ENCODE measurements at regions not wholly inside any gene's neighbourhood (a gene's known extent, or its start where the extent isn't known, plus 50 kb on each side); places are given as distances from the start of the nearest gene placed in this dataset.

GRCh38 chr3:34179716-34180115 lies 381.3 kb downstream of the PDCD6IP start:
- no peak for TF ChIP-seq CTCF (IDR thresholded peaks at IDR 0.05; ENCODE audit: insufficient read depth, missing control alignments)
- no peak for FAIRE-seq
- no peak for DNase-seq (ENCODE audit: insufficient read length, low spot score)

DNA sequence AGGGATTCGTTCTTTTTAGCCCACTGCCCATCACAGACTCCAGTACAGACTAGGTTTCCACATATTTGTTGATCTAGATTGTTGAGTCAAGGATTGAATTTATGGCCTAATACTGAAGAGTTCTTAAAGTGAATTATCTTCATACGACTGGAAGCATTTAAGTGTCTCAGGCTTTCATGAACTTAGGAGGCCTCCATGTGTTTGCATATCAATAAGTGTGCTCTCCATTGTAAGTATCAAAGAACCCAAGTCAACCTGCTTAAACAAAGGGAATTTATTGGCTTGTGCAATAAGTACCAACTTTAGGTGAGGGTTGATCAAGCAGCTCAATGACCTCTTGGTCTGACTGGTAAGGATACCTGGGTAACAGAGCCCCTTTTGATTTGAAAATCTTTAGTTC lies 382.1 kb downstream of the PDCD6IP start:
- TF ChIP-seq CTCF (IDR thresholded peaks at IDR 0.05; ENCODE audit: insufficient read depth, missing control alignments): no peak
- FAIRE-seq: no peak
- DNase-seq (ENCODE audit: insufficient read length, low spot score): no peak

DNA sequence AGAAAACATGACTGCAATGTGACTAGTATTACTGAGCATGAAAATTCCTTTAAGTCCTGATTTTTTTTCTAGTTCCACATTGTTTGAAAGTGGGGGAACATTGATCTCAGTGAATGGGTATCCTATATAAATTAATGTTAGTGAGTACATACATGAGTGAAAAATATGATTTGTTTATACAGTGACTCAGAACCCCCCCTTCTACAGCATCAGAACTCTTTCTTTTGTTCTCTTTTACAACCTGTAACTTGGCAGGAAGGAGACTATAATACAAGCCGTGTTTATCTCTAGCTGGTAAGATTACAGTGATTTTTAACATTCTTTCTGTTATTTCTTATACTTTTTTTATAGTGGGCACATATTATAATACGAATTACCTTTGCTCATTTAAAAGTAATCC lies 384.7 kb downstream of the PDCD6IP start:
- no peak for FAIRE-seq
- no peak for DNase-seq (ENCODE audit: insufficient read length, low spot score)
- TF ChIP-seq CTCF (IDR thresholded peaks at IDR 0.05; ENCODE audit: insufficient read depth, missing control alignments): no peak

- no peak for TF ChIP-seq CTCF (IDR thresholded peaks at IDR 0.05; ENCODE audit: insufficient read depth, missing control alignments)
- no peak for FAIRE-seq
- DNase-seq (ENCODE audit: insufficient read length, low spot score): no peak
Measured at GRCh38 chr3:34183611-34184340, 385.3 kb downstream of the PDCD6IP start.

DNA sequence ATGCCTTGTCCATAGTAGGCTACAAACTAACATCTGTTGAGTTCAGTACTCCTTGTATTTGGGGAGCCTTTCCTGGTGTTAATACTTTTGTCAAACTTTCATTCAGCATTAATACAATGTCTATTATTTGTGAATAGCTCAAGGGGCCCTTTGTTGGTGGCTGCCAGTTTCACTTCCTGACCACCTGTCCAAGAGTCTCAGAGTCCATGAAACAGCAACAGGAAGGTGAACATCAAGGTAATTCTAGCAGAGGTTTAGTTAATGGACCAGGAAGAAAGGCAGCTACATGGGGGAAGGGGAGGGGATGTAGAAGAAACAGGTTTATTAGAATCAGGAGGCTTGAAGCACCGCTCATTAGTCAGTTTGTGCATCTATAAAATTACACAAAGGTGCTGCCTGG lies 386.9 kb downstream of the PDCD6IP start:
- DNase-seq (ENCODE audit: insufficient read length, low spot score): no peak
- no peak for FAIRE-seq
- TF ChIP-seq CTCF (IDR thresholded peaks at IDR 0.05; ENCODE audit: insufficient read depth, missing control alignments): no peak

DNA sequence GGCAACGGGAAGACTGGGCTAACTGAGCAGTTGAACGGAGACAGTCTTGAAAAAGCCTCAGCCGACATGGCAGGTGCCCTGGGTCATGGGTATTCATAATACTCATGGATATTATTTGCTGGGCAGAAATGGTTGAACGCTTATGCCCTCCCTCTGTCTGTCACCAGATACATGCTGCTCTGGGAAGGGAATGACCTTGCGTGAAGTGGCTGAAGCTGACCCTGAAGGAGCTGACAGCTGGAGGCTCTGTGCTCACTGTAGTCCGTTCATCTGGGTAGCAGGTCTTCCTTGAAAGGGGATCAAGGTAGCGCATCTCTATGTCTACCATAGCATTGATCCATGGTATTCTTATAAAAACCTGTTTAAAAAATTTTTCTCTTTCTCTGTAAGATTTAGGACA lies 390.7 kb downstream of the PDCD6IP start:
- no peak for DNase-seq (ENCODE audit: insufficient read length, low spot score)
- FAIRE-seq: no peak
- no peak for TF ChIP-seq CTCF (IDR thresholded peaks at IDR 0.05; ENCODE audit: insufficient read depth, missing control alignments)

- FAIRE-seq (no peak), DNase-seq (ENCODE audit: insufficient read length, low spot score) (no peak)
- no peak for TF ChIP-seq CTCF (IDR thresholded peaks at IDR 0.05; ENCODE audit: insufficient read depth, missing control alignments)
Measured at GRCh38 chr3:34196914-34197313, 398.5 kb downstream of the PDCD6IP start.

Data from D721Med (cell line).